CD14-positive monocyte (primary cell): ENCODE measurements at regions not wholly inside any gene's neighbourhood (a gene's known extent, or its start where the extent isn't known, plus 50 kb on each side); places are given as distances from the start of the nearest gene placed in this dataset.

ENCODE experiments used
- DNase-seq, 3 donors: peaks; one replicate each; pipeline ENCODE4 v3.0.0-alpha.2; 2011 to 2022
- H2AFZ ChIP-seq: 2 replicates; pipeline ENCODE4 v1.6.0; 2012; ENCODE audit warnings: mild to moderate bottlenecking, low read depth, low read length, inconsistent platforms; ENCODE audit not compliant: insufficient read depth, poor library complexity, severe bottlenecking
- H3K27ac ChIP-seq, 2 donors: 1 replicate in 1 of 2; 2 replicates in 1 of 2; pipeline ENCODE4 v1.5.1; 2012 to 2013; ENCODE audit warnings: low read length in 2 of 2, control low read depth in 1 of 2, inconsistent platforms in 1 of 2, low read depth in 1 of 2, mild to moderate bottlenecking in 1 of 2
- H3K27me3 ChIP-seq, 2 donors: one replicate each; pipeline versions ENCODE4 v1.6.0 to v1.6.1; 2011 to 2013; ENCODE audit warnings: low read length in 2 of 2; ENCODE audit not compliant: control insufficient read depth in 2 of 2, insufficient read depth in 2 of 2
- H3K36me3 ChIP-seq, 2 donors: replicated peaks in 1 of 2; 1 replicate in 1 of 2; 2 replicates in 1 of 2; pipeline versions ENCODE4 v1.5.1 to v1.6.1; 2012 to 2013; ENCODE audit warnings: low read length in 2 of 2, control low read depth in 1 of 2, inconsistent platforms in 1 of 2, mild to moderate bottlenecking in 1 of 2; ENCODE audit not compliant: insufficient read depth in 2 of 2, control insufficient read depth in 1 of 2
- H3K4me1 ChIP-seq, 2 donors: 1 replicate in 1 of 2; 2 replicates in 1 of 2; pipeline versions ENCODE4 v1.5.1 to v1.6.1; 2012 to 2013; ENCODE audit warnings: low read length in 2 of 2, control low read depth in 1 of 2, inconsistent platforms in 1 of 2, mild to moderate bottlenecking in 1 of 2, moderate library complexity in 1 of 2; ENCODE audit not compliant: insufficient read depth in 2 of 2, control insufficient read depth in 1 of 2
- H3K4me2 ChIP-seq: replicated peaks from 2 replicates; pipeline ENCODE3; 2012; ENCODE audit warnings: low read length, moderate library complexity, mild to moderate bottlenecking; ENCODE audit not compliant: poor library complexity, severe bottlenecking; ENCODE audit errors: extremely low read depth
- H3K4me3 ChIP-seq, 3 experiments: fragments of 200-600 bp in 1 of 3; sonication (generic) in 1 of 3; replicated peaks in 1 of 3; 1 replicate in 2 of 3; 2 replicates in 1 of 3; pipeline ENCODE4 v1.5.1; 2011 to 2013; ENCODE audit warnings: low read length in 3 of 3, mild to moderate bottlenecking in 3 of 3, control low read depth in 2 of 3, low read depth in 2 of 3, inconsistent platforms in 1 of 3, moderate library complexity in 1 of 3
- H3K79me2 ChIP-seq: 2 replicates; pipeline ENCODE4 v1.6.0; 2012; ENCODE audit warnings: mild to moderate bottlenecking, control low read depth, inconsistent platforms, low read length, moderate library complexity; ENCODE audit not compliant: insufficient read depth
- H3K9ac ChIP-seq: 2 replicates; pipeline ENCODE4 v1.6.0; 2017; ENCODE audit warnings: low read length, mild to moderate bottlenecking; ENCODE audit not compliant: insufficient read depth, poor library complexity, severe bottlenecking
- H3K9me3 ChIP-seq, 2 donors: replicated peaks in 1 of 2; 1 replicate in 1 of 2; 2 replicates in 1 of 2; pipeline versions ENCODE4 v1.5.1 to v1.6.1; 2012 to 2013; ENCODE audit warnings: low read length in 2 of 2, control low read depth in 1 of 2; ENCODE audit not compliant: control insufficient read depth in 1 of 2, insufficient read depth in 1 of 2
- H4K20me1 ChIP-seq: 2 replicates; pipeline ENCODE4 v1.6.0; 2012; ENCODE audit warnings: mild to moderate bottlenecking, low read length, control low read depth, moderate library complexity; ENCODE audit not compliant: insufficient read depth
- H3K27ac Mint-ChIP-seq, 7 donors: one replicate each; pipeline ENCODE4 v1.8.0; 2020; ENCODE audit warnings: mild to moderate bottlenecking in 7 of 7, mixed read lengths in 7 of 7, moderate library complexity in 6 of 7, inconsistent platforms in 2 of 7
- H3K27me3 Mint-ChIP-seq, 3 donors: one replicate each; pipeline ENCODE4 v1.8.0; 2021 to 2022; ENCODE audit warnings: low read depth in 3 of 3, mild to moderate bottlenecking in 3 of 3, mixed read lengths in 3 of 3, moderate library complexity in 3 of 3, inconsistent platforms in 1 of 3
- H3K36me3 Mint-ChIP-seq, 2 donors: one replicate each; pipeline ENCODE4 v1.8.0; 2020; ENCODE audit warnings: mixed read lengths in 2 of 2, inconsistent platforms in 1 of 2, mild to moderate bottlenecking in 1 of 2
- H3K4me1 Mint-ChIP-seq: one replicate; pipeline ENCODE4 v1.8.0; 2020; ENCODE audit warnings: mild to moderate bottlenecking, mixed read lengths
- H3K4me3 Mint-ChIP-seq, 2 donors: one replicate each; pipeline ENCODE4 v1.8.0; 2020; ENCODE audit warnings: mild to moderate bottlenecking in 2 of 2, mixed read lengths in 2 of 2, moderate library complexity in 1 of 2
- H3K9me3 Mint-ChIP-seq, 7 donors: one replicate each; pipeline ENCODE4 v1.8.0; 2020 to 2022; ENCODE audit warnings: mixed read lengths in 7 of 7, mild to moderate bottlenecking in 6 of 7, moderate library complexity in 6 of 7, inconsistent platforms in 2 of 7
- WGBS: methylation state at CpG from one replicate; pipeline ENCODE4 v1.1.5; 2013; ENCODE audit warnings: missing lambda C conversion rate; ENCODE audit not compliant: insufficient coverage; 5-methylcytosine and 5-hydroxymethylcytosine counted together
- intact Hi-C, 2 donors: fragments of 100-400 bp; cut with micrococcal nuclease; formaldehyde crosslinking; loops; one replicate each; pipeline versions ENCODE4 v1.15.0 to v1.15.1; 2023
- TF ChIP-seq, protein P1 (sequence below): fragments of 200-600 bp; IDR thresholded peaks from one replicate; pipeline ENCODE4 v1.8.0; 2022; ENCODE audit warnings: antibody characterized with exemption, mild to moderate bottlenecking

DNA sequence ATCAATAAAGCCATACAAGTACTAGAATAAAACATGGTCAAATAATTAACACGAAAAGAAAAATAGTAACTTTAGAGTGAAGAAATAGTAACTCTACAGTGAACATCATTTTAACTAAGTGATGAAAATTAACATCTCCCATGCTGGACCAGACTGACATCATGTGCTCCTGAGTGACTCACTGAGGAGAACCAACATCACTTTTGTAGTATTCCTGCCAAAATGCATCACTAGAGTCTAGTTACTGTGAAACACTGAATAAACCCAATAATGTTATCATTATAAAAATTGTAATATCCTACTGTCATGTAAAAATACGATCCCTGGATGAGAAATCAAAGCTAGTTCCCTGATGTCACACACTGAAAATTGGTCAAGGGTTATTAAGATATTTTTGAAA lies 361.3 kb downstream of the CD109 start:
- no peak overlapping the region for H3K4me3 Mint-ChIP-seq
- H3K4me3 ChIP-seq: no peak overlapping the region
- TF ChIP-seq, protein P1, sequence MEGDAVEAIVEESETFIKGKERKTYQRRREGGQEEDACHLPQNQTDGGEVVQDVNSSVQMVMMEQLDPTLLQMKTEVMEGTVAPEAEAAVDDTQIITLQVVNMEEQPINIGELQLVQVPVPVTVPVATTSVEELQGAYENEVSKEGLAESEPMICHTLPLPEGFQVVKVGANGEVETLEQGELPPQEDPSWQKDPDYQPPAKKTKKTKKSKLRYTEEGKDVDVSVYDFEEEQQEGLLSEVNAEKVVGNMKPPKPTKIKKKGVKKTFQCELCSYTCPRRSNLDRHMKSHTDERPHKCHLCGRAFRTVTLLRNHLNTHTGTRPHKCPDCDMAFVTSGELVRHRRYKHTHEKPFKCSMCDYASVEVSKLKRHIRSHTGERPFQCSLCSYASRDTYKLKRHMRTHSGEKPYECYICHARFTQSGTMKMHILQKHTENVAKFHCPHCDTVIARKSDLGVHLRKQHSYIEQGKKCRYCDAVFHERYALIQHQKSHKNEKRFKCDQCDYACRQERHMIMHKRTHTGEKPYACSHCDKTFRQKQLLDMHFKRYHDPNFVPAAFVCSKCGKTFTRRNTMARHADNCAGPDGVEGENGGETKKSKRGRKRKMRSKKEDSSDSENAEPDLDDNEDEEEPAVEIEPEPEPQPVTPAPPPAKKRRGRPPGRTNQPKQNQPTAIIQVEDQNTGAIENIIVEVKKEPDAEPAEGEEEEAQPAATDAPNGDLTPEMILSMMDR: no peak
- H2AFZ ChIP-seq: no peak overlapping the region
- WGBS: no CpG with 5 or more reads among the region's 2 CpGs
- peaks cover 0 to 3% (median 0%) of the 10 kb centered on the region in 7 donors for H3K9me3 Mint-ChIP-seq
- no peaks in the 10 kb centered on the region for H3K4me1 ChIP-seq
- H3K27me3 Mint-ChIP-seq: no peaks in the 10 kb centered on the region
- no peak overlapping the region for H3K4me2 ChIP-seq
- H3K36me3 ChIP-seq: no peaks in the 10 kb centered on the region
- no peak overlapping the region for H3K27ac ChIP-seq
- no peaks in the 10 kb centered on the region for H3K9me3 ChIP-seq
- no peak overlapping the region for H3K9ac ChIP-seq
- no peaks in the 10 kb centered on the region for H3K4me1 Mint-ChIP-seq
- intact Hi-C loops: no loop called here
- H3K79me2 ChIP-seq: no peaks in the 10 kb centered on the region
- DNase-seq: no peak
- no peaks in the 10 kb centered on the region for H4K20me1 ChIP-seq
- no peaks in the 10 kb centered on the region for H3K27me3 ChIP-seq
- H3K27ac Mint-ChIP-seq: no peak overlapping the region
- no peaks in the 10 kb centered on the region for H3K36me3 Mint-ChIP-seq

GRCh38 chr6:74054190-74054589 lies 358.2 kb downstream of the CD109 start:
- Mint-ChIP-seq H3K27ac (no peak overlapping the region), H3K4me1 (no peaks in the 10 kb centered on the region), H3K27me3 (peaks cover 0 to 3% (median 2%) of the 10 kb centered on the region in 3 donors), H3K4me3 (no peak overlapping the region), H3K9me3 (peaks cover 0 to 4% (median 2%) of the 10 kb centered on the region in 7 donors), H3K36me3 (no peaks in the 10 kb centered on the region)
- Histone ChIP-seq H3K4me3 (no peak overlapping the region), H4K20me1 (no peaks in the 10 kb centered on the region), H3K27me3 (no peaks in the 10 kb centered on the region), H3K4me1 (no peaks in the 10 kb centered on the region), H2AFZ (no peak overlapping the region), H3K36me3 (no peaks in the 10 kb centered on the region), H3K27ac (no peak overlapping the region), H3K9ac (no peak overlapping the region), H3K9me3 (no peaks in the 10 kb centered on the region), H3K79me2 (no peaks in the 10 kb centered on the region), H3K4me2 (no peak overlapping the region)
- intact Hi-C loops: no loop called here
- TF ChIP-seq, protein P1: no peak
- DNase-seq: no peak
